Activated naive CD4-positive, alpha-beta T cell treated with anti-CD3 and anti-CD28 coated beads, Interleukin-2, amount 50 U/mL, for 16 hours (primary cell): ENCODE measurements at regions not wholly inside any gene's neighbourhood (a gene's known extent, or its start where the extent isn't known, plus 50 kb on each side); places are given as distances from the start of the nearest gene placed in this dataset.
"Not testable (repeated sequence)": the region's sequence is repeated elsewhere in the genome, so short reads cannot be mapped to it uniquely, and the experiment has no call there.

Experiments used
- DNase-seq: peaks from one replicate; pipeline ENCODE4 v3.0.0-alpha.2; 2020

DNA sequence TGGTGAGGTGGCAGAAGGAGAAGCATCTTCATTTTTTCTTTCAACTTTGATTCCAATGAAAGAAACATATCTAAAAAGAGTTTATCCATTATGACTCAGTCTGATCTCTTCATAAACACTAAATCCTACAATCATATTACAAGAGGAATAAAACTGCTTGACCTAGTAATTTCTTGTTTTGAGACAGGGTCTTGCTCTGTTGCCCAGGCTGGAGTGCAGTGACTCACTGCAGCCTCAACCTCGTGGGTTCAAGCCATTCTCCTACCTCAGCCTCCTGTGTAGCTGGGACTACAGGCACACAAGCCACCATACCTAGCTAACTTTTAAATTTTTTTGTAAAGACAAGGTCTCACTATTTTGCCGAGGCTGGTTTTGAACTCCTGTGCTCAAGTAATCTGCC lies 147.2 kb downstream of the NDUFA12 start:
- DNase-seq: no peak

DNA sequence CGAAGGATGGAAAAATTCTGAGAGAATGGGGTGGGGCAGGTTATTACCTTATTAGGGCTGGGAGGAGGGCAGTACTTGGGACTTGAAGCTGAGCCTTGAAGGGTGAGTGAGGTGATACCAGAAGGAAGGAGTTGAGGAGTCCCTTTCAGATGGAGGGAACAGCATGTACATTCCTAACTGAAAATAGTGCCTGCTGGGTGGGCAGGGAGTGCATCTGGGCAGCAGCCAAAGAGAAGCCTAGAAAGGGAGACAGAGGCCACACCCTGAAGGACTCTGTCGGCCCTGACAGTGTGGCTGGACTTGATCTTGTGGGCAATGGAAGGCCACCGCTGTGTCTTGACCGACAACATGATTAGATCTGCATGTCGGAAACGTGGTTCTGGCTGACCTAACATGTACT lies 147.6 kb downstream of the NDUFA12 start:
- no peak for DNase-seq

DNA sequence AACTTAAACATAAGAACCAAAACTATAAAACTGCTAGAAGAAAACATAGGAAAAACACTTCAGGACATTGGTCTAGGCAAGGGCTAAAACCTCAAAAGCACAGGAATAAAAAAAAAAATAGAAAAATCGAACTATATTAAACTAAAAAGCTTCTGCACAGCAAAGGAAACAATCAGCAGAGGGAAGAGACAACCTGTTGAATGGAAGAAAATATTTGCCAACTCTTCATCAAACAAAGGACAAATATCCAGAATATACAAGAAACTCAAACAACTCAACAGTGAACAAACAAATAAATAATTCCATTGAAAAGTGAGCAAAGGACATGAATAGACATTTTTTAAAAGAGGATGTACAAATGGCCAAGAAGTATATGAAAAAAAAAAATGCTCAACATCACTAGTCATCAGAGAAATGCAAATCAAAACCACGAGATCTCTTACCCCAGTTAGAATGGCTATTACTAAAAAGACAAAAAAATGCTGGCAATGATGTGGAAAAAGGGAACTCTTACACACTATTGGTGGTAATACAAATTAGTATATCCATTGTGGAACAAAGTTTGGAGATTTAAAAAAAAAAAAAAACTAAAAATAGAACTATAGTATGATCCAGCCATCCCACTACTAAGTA lies 152.0 kb downstream of the NDUFA12 start:
- DNase-seq: no peak

DNA sequence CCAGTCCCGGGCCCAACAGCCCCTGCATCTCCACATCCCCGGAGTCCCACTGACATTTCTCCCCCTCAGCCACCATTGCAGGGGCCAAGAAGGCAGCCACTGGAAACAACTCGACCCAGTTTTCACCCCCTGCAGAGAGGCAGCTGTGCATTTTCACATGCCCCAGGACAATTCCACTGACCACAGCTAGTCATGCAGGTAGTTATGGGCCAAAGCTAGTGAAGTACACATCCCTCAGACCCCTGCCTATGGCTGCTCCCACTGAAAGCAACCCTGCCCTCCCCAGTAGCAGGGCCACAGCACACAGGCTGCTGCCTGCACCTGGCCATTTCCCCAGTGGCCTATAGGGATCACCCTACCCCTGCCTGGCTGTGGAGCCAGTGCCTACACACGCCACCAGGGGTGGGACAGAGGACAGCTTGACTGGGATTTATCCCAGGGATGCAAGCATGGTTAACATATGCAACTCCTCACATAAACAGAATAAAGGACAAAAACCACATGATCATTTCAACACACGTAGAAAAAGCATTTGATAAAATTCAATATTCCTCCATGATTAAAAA lies 154.0 kb downstream of the NDUFA12 start:
- no peak for DNase-seq

DNA sequence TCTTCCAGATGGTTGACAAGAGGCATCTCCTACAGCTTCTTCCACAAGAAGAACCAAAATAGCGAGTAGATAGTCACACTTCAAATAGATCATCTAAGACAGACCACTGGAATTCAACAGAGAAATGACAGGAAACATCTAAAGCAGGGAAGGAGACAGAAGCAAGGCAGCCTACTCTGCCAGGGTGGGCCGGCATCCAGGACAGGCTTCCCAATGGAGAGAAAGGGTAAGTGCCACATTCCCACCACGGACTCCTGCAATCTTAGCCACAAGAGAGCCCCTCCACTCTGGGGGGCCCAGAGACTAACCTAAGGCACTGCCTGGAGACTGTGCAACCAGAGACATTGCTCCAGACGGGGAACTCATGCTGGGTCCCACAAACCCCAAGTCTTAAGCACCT lies 154.5 kb downstream of the NDUFA12 start:
- no peak for DNase-seq

DNA sequence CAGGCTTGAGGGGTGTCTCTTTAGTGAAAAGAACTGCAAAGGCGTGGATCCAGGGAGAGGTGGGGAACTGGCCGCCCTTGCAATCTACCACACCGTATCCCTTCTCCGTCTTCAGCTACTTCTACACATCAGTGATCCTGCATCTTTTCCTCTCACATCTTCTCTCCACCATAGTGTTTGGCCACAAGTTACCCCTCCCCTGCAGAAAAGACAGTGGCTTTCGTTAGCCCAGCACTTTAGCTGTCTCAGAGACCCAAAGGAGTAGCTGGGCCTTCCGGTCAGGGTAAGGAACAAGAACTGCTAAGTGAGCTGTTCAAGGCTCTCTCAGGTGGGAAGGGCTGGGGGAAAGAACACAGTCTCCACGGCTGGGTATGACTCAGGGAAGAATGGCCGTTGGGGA lies 158.4 kb downstream of the NDUFA12 start:
- no peak for DNase-seq

DNA sequence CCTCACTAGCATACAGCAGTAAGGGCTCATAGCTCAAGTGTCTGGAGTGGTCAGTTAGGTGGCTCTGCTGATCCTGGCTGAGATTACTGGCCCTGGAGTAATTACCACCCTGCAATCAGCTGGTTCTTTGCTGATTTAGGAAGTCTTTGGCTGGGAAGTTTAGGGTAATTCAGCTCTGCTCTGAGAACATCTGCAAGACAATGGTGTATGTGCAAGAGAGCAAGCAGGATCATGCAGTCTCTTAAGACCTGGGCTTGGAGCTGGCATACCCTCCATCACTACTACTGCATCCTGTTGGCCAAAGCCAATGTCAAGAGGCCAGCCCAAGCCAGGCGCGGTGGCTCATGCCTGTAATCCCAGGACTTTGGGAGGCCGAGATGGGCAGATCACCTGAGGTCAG lies 159.0 kb downstream of the NDUFA12 start:
- no peak for DNase-seq

DNA sequence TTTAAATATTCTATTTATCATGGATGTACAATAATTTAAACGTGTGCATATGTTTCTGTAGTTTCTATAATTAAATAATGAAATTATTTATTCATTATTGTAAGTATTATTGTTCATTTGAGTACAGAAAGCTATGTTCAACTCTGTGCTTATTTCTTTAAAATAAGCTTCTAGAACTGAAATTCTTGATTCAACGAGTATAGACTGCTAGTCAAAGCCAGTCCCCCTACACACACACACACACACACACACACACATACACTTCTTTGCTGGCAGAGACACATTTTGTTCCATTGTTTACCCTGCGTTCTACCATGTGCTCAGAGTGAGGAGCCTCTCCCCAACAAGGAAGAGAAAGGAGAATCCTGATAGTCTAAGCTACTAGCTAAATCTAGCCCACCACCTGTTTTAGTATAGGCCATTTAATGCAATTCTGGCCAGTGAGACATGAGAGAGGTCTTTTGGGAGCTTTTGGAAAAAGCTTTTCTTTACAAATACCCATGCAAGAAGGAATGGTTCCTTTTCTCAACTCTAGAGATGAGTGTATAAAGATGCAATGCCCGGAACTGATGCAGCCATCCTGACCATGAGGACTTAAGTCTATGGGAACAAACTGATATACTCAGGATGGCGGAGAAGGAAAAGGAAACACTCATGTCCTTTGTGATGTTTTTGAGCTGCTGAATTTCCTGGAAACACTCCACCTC lies 161.4 kb downstream of the NDUFA12 start:
- no peak for DNase-seq

DNA sequence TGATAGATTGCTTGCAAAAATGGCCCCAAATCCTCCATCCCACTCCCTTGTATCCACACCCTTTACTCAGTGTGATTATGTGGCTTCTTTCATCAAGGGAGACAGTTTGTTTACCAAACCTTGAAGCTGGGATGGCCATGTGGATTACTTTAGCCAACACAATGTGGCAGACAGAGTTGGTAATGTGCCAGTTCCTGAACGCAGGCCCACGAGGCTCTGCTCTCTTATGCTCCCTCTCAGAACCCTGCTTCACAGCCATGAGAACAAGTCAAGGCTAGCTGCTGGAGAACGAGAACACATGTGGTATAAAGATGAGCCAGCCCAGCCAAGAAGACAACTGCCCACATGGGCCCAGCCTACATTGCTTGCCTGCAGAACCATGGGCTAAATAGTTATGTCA lies 162.3 kb downstream of the NDUFA12 start:
- DNase-seq: no peak

DNA sequence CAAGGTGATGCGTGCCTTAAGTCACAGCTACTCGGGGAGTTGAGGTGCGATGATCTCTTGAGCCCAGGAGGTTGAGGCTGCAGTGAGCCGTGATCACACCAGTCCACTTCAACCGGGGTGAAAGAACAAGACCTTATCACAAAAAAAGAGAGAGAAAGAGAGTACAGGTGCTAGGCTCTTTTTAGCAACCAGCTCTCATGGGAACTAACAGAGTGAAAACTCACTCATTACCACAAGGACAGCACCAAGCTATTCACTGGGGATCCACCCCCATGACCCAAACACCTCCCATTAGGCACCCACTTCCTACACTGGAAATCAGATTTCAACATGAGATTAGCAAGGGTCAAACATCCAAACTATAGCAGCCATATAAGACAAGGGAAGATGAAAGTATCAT lies 164.2 kb downstream of the NDUFA12 start:
- no peak for DNase-seq

DNA sequence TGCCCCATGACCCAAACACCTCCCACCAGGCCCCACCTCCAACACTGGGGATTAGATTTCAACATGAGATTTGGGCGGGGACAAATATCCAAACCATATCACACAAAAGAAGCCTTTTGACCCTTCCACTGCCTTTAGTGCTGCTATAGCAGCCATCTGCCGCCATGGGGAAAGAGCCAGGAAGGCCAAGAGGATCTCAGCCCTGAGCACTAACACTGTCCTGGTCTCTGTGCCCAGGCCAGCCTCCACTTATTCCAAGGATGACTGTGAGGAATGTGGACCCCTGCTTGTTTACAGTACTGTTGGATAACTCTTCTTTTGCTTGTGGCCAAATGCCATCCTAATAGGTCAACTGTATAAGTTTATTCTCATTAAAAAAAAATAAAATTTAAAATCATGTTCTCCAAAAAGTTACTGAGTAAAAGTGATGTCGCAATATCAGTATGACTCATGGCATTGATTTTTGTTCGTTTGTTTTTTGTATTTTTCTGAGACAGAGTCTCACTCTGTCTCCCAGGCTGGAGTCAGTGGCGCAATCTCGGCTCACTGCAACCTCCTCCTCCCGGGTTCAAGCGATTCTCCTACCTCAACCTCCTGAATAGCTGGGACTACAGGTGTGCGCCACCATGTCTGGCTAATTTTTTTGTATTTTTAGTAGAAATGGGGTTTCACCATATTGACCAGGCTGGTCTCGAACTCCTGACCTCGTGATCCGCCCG lies 166.4 kb downstream of the NDUFA12 start:
- DNase-seq: not testable (repeated sequence)

DNA sequence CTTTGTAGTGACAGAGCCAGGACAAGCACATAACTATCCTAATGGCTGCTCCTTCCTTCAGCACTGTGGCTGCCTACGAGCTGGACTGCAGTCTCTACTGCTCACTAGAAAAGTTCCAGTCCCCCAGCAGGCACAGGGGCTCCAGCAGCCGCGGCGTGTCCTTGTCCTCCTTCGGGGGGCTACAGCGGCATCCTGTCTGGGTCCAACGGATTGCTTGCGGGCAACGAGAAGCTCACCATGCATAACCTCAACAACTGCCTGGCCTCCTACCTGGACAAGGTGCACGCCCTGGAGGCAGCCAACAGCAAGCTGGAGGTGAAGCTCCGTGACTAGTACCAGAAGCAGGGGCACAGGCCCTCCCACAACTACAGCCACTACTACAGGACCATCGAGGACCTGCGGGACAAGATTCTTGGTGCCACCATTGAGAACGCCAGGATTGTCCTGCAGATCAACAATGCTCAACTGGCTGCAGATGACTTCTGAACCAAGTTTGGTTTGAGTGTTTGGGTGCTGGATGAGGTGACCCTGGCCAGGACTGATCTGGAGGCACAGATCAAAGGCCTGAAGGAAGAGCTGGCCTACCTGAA lies 169.4 kb downstream of the NDUFA12 start:
- DNase-seq: no peak

DNA sequence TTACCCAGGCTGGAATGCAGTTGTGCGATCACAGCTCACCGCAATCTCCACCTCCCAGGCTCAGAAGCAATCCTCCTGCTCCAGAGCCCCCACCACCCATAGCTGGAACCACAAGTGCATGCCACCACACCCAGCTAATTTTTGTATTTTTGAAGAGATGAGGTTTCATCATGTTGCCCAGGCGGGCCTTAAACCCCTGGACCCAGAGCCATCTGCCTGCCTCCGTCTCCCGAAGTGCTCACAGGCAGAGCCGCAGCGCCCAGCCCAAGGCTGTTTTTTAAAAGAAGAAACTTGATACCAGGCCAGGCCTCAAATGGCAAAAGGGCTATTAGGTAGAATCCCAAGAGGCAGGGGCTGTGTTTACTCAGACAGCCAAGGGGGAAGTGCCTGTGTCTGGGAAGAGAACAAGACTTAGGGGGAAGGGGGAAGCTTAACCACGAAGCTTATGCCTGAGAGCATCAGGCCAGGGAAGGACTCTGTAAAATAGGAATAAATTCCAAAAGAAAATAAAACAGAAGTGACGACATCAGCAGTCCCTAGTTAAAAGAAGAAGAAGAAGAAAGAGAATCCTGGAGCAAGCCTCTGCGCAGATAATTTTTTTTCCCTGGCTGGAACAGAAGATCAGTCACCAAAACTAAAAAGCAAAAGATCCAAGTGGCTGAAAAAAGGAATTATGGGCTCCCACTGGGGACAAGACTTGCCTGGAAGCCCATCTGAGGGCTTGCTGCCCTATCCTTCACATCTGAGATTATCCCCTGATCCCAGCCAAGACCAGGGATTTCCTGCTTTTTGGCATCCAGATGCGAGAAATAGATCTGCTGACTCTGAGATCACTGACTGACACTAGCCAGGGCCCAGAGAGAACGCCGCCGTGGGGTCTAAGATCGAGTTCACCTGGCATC lies 170.5 kb downstream of the NDUFA12 start:
- DNase-seq: no peak

DNA sequence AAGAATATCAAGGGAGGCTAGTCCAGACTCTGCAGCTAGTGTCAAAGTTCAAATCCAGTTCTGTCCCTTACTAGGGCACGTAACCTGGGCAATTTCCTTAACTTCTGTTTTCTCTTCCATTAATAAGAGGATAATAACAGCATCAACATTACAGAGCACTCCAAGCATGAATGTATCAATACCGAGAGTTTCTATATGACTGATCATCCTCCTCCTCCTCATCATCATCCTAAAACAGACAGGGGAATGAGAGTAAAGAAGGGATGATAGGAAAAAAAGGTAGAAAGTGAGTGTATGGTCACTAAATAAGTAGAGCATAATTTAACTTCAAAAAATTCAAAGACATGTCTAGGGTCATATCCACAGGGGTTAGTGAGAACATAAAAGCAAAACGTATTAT lies 171.4 kb downstream of the NDUFA12 start:
- no peak for DNase-seq

DNA sequence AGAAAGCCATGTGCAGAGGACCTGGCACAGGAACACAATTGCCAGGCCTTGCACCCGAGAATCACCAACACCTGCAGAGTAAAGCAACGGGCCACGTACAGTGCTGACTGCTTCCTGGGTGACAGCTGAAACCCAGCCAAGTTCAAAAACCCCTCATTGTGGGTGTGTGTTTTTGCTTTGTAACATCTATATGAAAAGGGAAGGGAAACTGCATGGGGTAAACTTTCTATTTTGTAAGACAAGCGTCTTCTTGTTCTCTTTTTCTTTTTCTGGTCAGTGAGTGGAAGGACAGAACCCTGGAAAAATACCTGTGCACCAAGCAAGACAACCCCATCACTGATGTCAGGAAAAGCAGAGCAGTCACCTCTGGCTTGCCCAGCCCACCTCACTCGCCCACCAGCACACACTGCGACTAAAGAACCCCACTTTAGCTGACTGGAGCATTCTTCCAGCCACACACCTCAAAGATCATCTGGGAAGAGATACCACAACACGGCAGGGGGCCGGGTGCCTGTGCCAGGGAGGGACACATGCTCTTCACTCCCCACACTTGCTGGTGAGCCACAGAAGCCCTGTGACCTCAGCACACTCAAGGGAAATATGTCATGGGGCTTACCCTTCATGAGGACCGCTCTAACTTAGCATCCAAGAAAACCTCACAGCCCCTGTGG lies 172.3 kb downstream of the NDUFA12 start:
- no peak for DNase-seq

DNA sequence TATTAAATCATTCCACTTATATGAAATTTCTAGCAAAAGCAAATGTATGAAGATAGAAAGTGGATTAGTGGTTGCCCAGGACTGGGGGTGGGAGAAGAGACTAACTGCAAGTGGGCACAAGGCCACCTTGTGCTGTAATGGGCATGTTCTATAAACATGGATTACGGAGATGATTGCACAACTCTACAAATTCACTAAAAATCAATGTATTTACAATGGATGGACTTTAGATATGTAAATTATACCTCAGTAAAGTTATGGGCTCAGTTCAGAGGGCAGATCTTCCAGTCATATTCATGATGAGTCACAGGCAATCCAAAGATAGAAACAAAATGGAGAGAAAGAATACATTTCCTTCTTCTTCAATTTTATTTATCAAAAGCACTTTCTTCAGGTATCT lies 173.9 kb downstream of the NDUFA12 start:
- no peak for DNase-seq

DNA sequence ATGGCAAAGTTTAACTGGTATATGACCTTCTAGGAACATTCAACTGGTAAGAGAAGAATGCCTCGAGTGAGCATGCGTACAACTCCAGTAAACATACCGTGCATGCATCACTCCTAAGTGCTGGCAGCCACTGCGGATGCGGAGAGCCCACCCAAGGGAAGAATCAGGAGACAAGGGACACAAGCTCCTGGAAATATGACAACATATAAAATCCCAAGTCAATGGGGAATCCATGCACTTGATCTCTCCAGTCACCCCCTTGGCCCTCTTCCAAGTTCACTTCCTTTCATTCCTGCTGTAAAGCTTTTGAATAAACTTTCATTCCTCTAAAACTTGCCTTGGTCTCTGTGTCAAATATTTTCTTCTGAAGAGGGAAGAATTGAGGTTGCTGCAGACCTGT lies 168.7 kb upstream of the TMCC3 start:
- no peak for DNase-seq

DNA sequence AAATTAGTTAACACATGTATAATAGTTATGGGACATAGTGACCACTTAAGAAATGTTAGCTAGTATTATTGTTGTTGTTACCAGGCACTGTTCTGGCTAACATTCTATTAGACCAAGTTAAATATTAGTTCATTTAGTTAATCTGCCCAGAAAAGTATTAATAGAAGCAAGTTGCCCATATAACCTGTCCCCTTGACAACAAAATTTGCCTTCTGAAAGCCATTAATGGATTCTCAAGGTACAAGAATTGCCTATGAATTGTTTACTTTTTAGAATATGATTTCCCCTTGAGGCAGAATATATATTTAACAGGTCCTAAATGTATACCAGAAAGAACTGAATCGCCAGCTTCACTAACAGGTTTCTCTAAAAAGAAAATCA lies 167.3 kb upstream of the TMCC3 start:
- DNase-seq: no peak

DNA sequence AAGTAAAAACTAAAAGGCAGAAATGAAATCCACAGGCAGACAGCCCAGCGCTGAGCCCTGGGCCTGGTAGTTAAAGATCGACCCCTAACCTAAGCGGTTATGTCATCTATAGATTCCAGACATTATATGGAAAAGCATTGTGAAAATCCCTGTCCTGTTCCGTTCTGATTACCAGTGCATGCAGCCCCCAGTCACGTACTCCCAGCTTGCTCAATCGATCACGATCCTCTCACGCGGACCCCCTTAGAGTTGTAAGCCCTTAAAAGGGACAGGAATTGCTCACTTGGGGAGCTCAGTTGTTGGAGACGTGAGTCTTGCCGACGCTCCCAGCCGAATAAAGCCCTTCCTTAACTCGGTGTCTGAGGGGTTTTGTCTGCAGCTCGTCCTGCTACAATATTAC lies 166.8 kb upstream of the TMCC3 start:
- not testable (repeated sequence) for DNase-seq

DNA sequence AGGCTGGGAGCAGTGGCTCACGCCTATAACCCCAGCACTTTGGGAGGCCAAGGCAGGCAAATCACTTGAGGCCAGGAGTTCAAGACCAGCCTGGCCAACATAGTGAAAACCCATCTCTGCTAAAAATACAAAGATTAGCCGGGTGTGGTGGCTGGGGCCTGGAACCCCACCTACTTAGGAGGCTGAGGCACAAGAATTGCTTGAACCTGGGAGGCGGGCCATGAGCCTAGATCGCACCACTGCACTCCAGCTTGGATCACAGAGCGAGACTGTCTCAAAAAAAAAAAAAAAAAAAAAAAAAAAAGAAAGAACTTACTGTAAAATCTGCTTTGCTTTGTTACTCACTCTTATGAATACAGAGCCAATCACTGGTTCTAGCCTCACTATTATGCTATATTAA lies 166.4 kb upstream of the TMCC3 start:
- DNase-seq: not testable (repeated sequence)

DNA sequence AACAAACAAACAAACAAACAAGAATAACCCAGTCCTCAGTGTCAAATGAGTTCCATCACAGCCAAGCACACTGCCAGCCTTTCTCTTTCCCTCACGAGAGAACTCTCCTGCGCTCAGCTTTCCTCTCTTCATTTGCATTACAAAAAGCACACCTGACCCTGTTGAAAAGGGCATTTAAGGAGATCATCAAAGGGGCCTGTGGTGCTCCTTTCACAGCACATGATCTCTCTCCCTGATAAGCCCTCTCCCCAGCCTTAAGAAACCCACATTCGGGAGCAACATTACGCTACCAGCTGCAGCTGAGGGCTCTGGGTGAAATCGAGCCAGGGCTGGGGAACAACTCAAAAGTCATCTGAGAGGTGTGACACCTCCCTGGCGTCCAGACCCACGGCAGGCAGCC lies 165.6 kb upstream of the TMCC3 start:
- no peak for DNase-seq

DNA sequence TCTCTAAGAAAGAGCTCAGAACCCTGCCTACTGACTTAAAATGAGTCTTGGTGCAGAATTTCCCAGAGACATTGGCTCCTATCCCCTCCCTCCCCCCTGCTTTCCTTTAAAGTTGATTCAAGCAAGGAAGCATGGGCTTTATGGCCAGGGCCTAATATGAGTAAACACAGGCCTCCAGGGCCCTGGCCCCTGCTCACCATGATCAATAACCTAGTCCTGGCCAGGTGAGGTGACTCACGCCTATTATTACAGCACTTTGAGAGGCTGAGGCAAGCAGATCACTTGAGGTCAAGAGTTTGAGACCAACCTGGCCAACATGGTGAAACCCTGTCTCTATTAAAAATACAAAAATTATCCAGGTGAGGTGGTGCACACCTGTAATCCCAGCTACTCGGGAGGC lies 165.1 kb upstream of the TMCC3 start:
- no peak for DNase-seq
